SK-N-SH treated with all-trans-retinoic acid at 6 μM for 48 hours (cell line): ENCODE measurements at regions not wholly inside any gene's neighbourhood (a gene's known extent, or its start where the extent isn't known, plus 50 kb on each side); places are given as distances from the start of the nearest gene placed in this dataset.

Source experiments
- ATAC-seq: fragments of 200-7000 bp; cut with Tn5 transposase; 3 replicates; pipeline ENCODE4 v1.9.1; 2020; ENCODE audit warnings: mild to moderate bottlenecking, moderate library complexity
- ARNTL ChIP-seq: fragments of 450-650 bp; formaldehyde crosslinking; IDR thresholded peaks from 2 replicates; pipeline ENCODE4 v1.5.0; 2020; ENCODE audit warnings: low read depth, mild to moderate bottlenecking, moderate library complexity, borderline replicate concordance
- BACH2 ChIP-seq: fragments of 250-450 bp; sonication (Bioruptor Pico); IDR thresholded peaks from 2 replicates; pipeline ENCODE4 v1.9.0; 2021; ENCODE audit warnings: mild to moderate bottlenecking, borderline replicate concordance
- CSDC2 ChIP-seq: fragments of 250-450 bp; sonication (Bioruptor Pico); IDR thresholded peaks from 2 replicates; pipeline ENCODE4 v1.5.0; 2020; ENCODE audit warnings: mild to moderate bottlenecking, moderate library complexity
- OSR1 ChIP-seq: fragments of 250-450 bp; sonication (Bioruptor Pico); IDR thresholded peaks from 2 replicates; pipeline ENCODE4 v1.8.0; 2022; ENCODE audit warnings: moderate library complexity, mild to moderate bottlenecking, inconsistent platforms
- PPARA ChIP-seq: fragments of 250-450 bp; sonication (Bioruptor Pico); IDR thresholded peaks from 2 replicates; pipeline ENCODE4 v1.5.0; 2020; ENCODE audit warnings: mild to moderate bottlenecking, borderline replicate concordance
- SNAI2 ChIP-seq: fragments of 250-450 bp; sonication (Bioruptor Pico); IDR thresholded peaks from 2 replicates; pipeline ENCODE4 v1.5.0; 2020; ENCODE audit warnings: mild to moderate bottlenecking, moderate library complexity
- TOX ChIP-seq: fragments of 250-450 bp; sonication (Bioruptor Pico); IDR thresholded peaks from 2 replicates; pipeline ENCODE4 v1.8.0; 2021; ENCODE audit warnings: mild to moderate bottlenecking, moderate library complexity, borderline replicate concordance
- ZC3H10 ChIP-seq: fragments of 250-450 bp; sonication (Bioruptor Pico); IDR thresholded peaks from 2 replicates; pipeline ENCODE4 v1.5.1; 2021; ENCODE audit warnings: mild to moderate bottlenecking, moderate library complexity
- ZFP3 ChIP-seq: fragments of 250-450 bp; sonication (Bioruptor Pico); IDR thresholded peaks from 2 replicates; pipeline ENCODE4 v1.5.0; 2020; ENCODE audit warnings: mild to moderate bottlenecking, moderate library complexity
- ZFP30 ChIP-seq: fragments of 450-650 bp; formaldehyde crosslinking; IDR thresholded peaks from 2 replicates; pipeline ENCODE4 v1.5.0; 2022; ENCODE audit warnings: mild to moderate bottlenecking, moderate library complexity
- ZNF565 ChIP-seq: fragments of 450-650 bp; formaldehyde crosslinking; conservative IDR thresholded peaks from 2 replicates; pipeline ENCODE4 v1.5.0; 2020; ENCODE audit warnings: low read depth, mild to moderate bottlenecking, moderate library complexity
- TF ChIP-seq, protein P1 (sequence below): fragments of 250-450 bp; sonication (Bioruptor Pico); IDR thresholded peaks from 2 replicates; pipeline ENCODE4 v1.8.0; 2021; ENCODE audit warnings: low read depth, mild to moderate bottlenecking, moderate library complexity, borderline replicate concordance
- TF ChIP-seq, protein P2 (sequence below): fragments of 250-450 bp; sonication (Bioruptor Pico); IDR thresholded peaks from 2 replicates; pipeline ENCODE4 v1.5.0; 2020; ENCODE audit warnings: mild to moderate bottlenecking, moderate library complexity
- TF ChIP-seq, protein P3 (sequence below): fragments of 250-450 bp; sonication (Bioruptor Pico); IDR thresholded peaks from 2 replicates; pipeline ENCODE4 v1.8.0; 2020; ENCODE audit warnings: mild to moderate bottlenecking, moderate library complexity, borderline replicate concordance
- TF ChIP-seq, protein P4 (sequence below): fragments of 250-450 bp; sonication (Bioruptor Pico); IDR thresholded peaks from 2 replicates; pipeline ENCODE4 v1.5.1; 2020; ENCODE audit warnings: low read depth, mild to moderate bottlenecking, moderate library complexity

GRCh38 chr9:4375424-4376200 lies 75.7 kb upstream of the GLIS3 start:
- no peak for TF ChIP-seq SNAI2 (CRISPR knock-in tag)
- TF ChIP-seq, protein P1, sequence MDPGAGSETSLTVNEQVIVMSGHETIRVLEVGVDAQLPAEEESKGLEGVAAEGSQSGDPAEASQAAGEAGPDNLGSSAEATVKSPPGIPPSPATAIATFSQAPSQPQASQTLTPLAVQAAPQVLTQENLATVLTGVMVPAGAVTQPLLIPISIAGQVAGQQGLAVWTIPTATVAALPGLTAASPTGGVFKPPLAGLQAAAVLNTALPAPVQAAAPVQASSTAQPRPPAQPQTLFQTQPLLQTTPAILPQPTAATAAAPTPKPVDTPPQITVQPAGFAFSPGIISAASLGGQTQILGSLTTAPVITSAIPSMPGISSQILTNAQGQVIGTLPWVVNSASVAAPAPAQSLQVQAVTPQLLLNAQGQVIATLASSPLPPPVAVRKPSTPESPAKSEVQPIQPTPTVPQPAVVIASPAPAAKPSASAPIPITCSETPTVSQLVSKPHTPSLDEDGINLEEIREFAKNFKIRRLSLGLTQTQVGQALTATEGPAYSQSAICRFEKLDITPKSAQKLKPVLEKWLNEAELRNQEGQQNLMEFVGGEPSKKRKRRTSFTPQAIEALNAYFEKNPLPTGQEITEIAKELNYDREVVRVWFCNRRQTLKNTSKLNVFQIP: no peak
- ATAC-seq: peak; percentile 94

- ATAC-seq: peak; percentile 72
- TF ChIP-seq ZFP3 (CRISPR knock-in tag) (no peak), PPARA (CRISPR knock-in tag) (no peak), ZC3H10 (CRISPR knock-in tag) (no peak)
- TF ChIP-seq, protein P2, sequence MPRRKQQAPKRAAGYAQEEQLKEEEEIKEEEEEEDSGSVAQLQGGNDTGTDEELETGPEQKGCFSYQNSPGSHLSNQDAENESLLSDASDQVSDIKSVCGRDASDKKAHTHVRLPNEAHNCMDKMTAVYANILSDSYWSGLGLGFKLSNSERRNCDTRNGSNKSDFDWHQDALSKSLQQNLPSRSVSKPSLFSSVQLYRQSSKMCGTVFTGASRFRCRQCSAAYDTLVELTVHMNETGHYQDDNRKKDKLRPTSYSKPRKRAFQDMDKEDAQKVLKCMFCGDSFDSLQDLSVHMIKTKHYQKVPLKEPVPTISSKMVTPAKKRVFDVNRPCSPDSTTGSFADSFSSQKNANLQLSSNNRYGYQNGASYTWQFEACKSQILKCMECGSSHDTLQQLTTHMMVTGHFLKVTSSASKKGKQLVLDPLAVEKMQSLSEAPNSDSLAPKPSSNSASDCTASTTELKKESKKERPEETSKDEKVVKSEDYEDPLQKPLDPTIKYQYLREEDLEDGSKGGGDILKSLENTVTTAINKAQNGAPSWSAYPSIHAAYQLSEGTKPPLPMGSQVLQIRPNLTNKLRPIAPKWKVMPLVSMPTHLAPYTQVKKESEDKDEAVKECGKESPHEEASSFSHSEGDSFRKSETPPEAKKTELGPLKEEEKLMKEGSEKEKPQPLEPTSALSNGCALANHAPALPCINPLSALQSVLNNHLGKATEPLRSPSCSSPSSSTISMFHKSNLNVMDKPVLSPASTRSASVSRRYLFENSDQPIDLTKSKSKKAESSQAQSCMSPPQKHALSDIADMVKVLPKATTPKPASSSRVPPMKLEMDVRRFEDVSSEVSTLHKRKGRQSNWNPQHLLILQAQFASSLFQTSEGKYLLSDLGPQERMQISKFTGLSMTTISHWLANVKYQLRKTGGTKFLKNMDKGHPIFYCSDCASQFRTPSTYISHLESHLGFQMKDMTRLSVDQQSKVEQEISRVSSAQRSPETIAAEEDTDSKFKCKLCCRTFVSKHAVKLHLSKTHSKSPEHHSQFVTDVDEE (CRISPR knock-in tag): no peak
These were observed 71.2 kb upstream of the GLIS3 start for GRCh38 chr9:4371108-4371507.

DNA sequence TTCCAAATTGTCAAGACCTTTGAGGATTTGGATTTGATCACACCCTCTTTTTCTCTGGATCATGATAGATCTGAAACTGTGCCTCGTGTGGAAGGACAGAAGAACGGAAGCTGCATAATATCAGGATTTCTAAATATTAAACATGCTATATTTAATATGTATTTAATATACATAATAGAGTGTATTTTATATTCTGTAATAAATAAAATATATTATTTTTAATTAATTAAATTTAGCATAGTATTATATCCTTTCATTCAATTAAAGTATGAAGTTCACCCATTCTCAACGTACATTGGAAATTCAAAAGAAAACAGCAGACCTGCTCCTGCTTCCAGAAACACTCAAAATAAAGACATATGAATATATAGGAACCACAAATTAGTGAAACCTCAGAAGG lies 70.6 kb upstream of the GLIS3 start:
- TF ChIP-seq TOX (CRISPR knock-in tag) (no peak), OSR1 (CRISPR knock-in tag) (no peak)
- no peak for ATAC-seq

DNA sequence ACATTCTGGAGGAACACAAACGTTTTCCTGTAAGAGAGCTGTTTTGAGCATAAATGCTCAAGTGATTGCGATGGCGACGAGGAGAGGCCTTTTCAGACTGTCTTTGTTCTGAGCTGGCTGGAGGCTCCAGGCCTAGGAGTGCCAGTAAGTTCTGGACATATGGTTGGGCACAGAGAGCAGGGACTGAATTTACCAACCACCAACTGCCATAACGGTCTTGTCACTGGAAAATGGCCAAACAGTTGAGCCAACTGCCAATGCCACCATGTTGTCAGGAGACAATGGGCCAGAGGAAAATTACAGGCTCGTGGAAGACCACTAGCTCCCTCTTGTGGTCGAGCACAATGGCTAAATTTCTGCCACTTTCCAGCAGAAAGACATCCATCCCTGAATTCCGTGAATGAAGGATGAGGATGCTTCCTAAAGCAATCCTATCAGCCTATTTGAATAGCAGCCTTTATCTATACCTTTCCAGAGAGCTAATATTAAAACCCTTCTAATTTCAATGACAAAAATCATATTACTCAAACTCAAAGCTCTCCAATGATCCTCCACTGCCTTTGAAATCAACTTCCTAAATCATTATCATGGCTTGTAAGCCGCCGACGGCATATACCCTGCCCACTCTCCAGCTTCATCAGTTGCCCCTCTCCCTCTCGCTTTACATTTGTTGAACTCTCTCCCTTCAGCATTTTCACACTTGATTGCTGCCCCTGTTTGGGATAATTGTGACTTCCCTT lies 66.9 kb upstream of the GLIS3 start:
- ATAC-seq: peak; percentile 68
- TF ChIP-seq BACH2 (CRISPR knock-in tag): no peak
- TF ChIP-seq ARNTL (CRISPR knock-in tag): no peak
- TF ChIP-seq CSDC2 (CRISPR knock-in tag): no peak; the same call in 1 of the 2 replicates
- TF ChIP-seq, protein P1: no peak
- TF ChIP-seq, protein P2 (CRISPR knock-in tag): no peak
- TF ChIP-seq OSR1 (CRISPR knock-in tag): 0 out of 2 replicates have a peak, but pooled peaks have one; percentile 37

DNA sequence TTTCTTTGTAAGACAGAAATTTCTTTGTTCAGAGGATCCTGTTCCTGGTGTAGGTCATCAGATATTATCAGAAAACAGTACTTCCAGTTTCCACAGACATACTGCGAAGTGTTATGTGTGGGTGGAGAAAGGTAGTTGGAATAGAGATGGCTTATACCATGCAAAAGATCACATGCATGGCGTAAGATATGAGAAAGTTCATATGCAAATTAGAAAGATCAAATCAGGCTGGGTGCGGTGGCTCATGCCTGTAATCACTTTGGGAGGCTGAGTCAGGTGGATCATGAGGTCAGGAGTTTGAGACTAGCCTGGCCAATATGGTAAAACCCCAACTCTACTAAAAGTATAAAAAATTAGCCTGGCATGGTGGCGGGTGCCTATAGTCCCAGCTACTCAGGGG lies 65.2 kb upstream of the GLIS3 start:
- ATAC-seq: no peak
- TF ChIP-seq ZFP30 (CRISPR knock-in tag): no peak
- TF ChIP-seq, protein P1: no peak
- TF ChIP-seq, protein P3, sequence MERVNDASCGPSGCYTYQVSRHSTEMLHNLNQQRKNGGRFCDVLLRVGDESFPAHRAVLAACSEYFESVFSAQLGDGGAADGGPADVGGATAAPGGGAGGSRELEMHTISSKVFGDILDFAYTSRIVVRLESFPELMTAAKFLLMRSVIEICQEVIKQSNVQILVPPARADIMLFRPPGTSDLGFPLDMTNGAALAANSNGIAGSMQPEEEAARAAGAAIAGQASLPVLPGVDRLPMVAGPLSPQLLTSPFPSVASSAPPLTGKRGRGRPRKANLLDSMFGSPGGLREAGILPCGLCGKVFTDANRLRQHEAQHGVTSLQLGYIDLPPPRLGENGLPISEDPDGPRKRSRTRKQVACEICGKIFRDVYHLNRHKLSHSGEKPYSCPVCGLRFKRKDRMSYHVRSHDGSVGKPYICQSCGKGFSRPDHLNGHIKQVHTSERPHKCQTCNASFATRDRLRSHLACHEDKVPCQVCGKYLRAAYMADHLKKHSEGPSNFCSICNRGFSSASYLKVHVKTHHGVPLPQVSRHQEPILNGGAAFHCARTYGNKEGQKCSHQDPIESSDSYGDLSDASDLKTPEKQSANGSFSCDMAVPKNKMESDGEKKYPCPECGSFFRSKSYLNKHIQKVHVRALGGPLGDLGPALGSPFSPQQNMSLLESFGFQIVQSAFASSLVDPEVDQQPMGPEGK (CRISPR knock-in tag): no peak
- no peak for TF ChIP-seq ARNTL (CRISPR knock-in tag)
- no peak for TF ChIP-seq ZC3H10 (CRISPR knock-in tag)
- TF ChIP-seq ZNF565 (CRISPR knock-in tag): no peak
- no peak for TF ChIP-seq TOX (CRISPR knock-in tag)
- TF ChIP-seq PPARA (CRISPR knock-in tag): no peak
- TF ChIP-seq, protein P4, sequence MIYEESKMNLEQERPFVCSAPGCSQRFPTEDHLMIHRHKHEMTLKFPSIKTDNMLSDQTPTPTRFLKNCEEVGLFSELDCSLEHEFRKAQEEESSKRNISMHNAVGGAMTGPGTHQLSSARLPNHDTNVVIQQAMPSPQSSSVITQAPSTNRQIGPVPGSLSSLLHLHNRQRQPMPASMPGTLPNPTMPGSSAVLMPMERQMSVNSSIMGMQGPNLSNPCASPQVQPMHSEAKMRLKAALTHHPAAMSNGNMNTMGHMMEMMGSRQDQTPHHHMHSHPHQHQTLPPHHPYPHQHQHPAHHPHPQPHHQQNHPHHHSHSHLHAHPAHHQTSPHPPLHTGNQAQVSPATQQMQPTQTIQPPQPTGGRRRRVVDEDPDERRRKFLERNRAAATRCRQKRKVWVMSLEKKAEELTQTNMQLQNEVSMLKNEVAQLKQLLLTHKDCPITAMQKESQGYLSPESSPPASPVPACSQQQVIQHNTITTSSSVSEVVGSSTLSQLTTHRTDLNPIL (CRISPR knock-in tag): no peak
- TF ChIP-seq OSR1 (CRISPR knock-in tag): no peak
